HG03520 (cell line): ENCODE measurements at regions not wholly inside any gene's neighbourhood (a gene's known extent, or its start where the extent isn't known, plus 50 kb on each side); places are given as distances from the start of the nearest gene placed in this dataset.
"Not testable (repeated sequence)": the region's sequence is repeated elsewhere in the genome, so short reads cannot be mapped to it uniquely, and the experiment has no call there.

Experiments
- ATAC-seq: cut with Tn5 transposase; IDR thresholded peaks from one replicate; pipeline ENCODE4 v1.9.1; 2021; ENCODE audit warnings: mild to moderate bottlenecking, moderate library complexity; ENCODE audit not compliant: unreplicated experiment

DNA sequence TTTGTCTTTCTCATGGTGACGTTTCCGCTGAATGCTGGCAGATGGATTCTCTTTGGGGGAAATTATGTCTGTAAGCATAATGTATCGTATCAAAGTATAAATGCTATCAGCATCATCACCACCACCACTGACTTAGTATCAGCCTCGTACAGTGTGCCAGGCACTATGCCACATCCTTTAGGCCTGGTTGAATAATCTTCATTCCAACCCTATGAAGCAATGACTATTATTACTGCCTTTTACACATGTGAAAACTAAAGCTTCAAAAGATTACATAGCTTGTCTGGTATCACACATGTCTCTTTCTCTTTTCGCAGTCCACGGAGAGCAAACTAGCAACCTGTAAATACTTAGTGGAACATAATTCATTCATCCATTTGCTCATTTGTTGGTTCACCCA, 166.7 kb upstream of the PRICKLE2 start:
- no peak for ATAC-seq

DNA sequence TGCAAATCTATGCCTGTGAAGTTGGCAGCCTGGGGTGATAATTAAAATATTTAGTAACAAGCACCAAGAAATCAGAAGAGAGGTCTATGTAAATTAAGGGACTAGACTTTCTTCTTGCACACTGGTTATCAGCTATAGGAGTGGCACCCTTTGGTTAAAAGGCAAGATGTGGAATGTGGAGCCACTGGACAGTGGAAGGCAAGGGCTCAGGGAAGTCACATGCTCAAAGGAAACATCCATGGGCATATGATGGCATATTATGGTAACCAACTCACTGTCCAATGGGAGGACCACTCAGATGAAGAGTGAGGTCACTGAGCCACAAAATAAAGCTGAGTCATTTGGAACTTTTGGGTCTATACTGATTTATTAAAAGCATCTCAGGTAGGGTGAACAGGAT, 165.6 kb upstream of the PRICKLE2 start:
- no peak for ATAC-seq

DNA sequence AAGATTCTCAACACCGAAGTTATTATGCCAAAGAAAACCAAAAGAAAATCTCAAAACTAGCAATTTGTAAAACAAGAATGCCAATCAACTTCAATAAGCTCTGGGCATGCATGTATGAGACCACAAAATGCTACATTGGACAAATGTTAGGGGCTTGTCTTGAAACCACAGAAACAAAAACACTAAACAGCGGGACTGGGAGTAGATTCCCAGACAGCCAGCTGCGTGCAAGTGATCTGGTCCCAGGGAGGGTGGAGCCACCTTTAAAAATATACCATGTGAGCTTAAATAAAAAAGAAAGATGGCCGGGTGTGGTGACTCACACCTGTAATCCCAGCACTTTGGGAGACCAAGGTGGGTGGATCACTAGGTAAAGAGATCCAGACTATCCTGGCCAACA, 163.6 kb upstream of the PRICKLE2 start:
- no peak for ATAC-seq

DNA sequence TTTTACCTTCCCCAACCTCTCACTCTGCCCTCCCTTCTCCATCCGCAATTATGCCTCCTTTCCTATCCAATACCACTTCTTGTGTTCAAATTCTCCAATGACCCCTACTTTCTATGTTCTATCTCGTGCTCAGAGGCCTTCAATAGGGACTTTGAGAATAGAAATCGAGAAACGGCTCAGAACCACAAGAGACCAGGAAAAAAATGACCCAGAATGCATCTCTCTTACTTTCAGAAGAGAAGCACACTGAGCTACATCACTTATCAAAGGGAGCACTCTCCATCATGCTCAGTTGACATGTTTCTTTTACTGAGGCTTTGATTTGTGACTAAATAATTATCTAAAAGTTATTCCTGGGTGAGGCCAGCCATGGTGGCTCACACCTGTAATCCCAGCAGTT, 162.4 kb upstream of the PRICKLE2 start:
- no peak for ATAC-seq

DNA sequence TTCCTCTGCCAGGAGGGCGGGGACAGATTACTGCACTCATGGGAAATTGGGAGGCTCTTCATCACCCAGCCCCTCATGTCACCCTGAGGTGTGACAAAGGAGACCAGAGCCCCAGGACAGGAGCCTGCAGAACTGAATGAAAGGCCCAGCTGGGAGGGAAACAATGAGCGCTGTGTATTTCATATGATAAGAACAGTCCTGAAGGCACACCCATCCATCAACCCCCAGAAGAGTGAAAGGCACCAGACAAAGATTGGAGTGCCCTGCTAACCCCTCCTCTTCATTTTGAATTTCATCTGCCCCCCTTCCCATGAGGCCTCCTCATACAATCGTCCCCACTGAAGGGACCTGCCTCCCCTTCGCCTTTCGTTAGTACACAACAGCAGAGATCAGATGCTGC, 160.0 kb upstream of the PRICKLE2 start:
- ATAC-seq = no peak

DNA sequence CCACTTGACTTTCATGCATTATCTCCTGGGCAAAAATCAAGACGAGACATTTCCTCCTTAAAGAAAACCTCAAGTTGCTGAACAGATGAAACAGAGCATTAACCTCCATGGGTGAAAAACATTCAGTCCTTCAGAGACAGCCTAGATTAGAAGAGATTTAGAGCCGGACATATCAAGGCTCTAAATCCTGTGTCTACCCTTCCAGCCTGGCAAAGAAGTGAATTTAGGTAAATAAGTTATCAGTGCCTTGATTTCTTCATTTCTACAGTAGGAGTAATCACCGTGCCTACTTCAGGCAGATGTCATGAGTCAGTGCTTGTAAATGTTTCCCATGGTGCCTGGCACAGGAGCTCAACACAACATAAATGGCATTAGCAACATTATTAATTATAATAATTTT, 159.3 kb upstream of the PRICKLE2 start:
- ATAC-seq = no peak

DNA sequence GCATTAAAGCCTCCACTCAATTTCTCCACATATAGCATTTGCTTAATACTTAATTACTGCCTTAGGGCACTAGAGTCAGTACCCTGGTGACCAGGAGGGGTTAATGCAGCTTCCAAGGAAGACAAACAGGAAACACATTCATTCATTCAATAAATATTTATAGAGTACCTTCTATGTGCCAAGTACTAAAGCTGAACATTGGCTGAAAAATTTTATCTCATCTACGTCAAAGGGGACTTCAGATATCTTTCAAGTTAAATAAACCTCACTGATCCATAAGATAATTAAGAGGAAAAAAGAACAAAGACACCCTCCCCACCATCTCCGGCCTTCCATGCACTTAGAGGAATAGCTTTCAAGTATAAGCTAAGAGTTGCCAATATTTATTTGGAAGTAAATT, 156.9 kb upstream of the PRICKLE2 start:
- no peak for ATAC-seq

DNA sequence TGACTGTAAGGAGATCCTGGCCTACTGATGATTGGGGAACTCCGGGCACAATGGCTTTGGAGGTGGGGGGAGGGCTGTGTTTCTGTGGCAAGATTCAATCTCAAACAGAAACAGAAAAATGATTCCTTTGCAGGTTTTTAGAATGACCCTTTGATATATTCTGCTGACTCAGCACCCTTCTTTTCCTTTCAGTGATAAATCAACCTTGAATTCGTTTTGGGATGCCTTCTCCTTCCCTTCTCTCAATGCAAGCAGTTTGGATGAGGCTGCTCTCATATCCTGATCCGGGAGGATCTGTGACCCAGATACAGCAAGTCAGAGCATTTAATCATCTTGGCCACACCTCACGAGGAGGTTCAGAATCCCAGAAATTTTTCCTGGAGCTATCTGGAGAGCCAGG, 156.1 kb upstream of the PRICKLE2 start:
- no peak for ATAC-seq

DNA sequence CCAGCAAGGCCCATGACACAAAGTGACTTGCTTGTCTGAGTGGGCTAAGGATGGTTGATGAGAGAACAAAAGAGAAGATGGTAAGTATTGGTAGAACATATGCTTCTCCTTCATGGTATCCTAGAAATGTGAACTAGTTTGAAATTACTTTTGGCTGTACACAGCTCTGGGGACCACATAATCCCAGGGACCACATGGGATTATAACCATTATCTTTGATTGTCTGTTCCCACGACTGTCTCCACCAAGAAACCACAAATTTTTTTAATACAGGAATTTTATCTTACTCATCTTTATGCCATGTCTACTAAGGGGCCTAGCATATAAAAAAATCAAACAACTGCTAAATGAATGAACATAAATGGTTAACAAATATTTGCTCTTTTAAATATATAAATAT, 155.3 kb upstream of the PRICKLE2 start:
- ATAC-seq = no peak

DNA sequence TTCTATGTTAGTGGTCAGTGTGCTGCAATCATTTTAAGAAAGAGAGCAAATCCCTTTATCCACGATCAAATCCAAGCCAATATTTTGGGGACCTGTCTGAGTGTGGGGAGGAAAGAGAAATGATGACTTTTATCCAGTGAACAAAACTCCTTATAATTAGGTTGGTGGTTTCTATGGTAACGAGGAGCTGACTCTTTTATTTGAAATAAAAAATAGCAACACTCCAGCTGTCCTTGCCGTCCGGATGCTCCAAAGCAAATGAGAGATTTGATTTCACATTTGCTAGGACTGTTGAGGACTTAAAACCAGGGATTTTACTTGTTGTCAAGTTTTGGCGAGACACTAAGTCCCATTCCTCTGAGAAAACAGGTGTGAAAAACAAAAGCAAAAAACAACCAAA, 154.0 kb upstream of the PRICKLE2 start:
- no peak for ATAC-seq

DNA sequence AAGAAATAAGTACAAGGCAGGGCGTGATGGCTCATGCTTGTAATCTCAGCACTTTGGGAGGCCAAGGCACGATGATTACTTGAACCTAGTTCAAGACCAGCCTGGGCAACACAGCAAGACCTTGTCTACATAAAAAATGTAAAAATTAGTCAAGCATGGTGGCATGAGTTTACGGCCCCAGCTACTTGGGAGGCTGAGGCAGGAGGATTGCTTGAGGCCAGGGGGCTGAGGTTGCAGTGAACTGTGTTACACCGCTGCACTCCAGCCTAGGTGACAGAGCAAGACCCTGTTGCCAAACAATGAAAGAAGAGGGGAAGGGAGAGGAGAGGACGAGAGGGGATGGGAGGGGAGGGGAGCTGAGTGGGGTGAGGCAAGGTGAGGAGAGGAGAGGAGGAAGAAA, 152.7 kb upstream of the PRICKLE2 start:
- no peak for ATAC-seq

DNA sequence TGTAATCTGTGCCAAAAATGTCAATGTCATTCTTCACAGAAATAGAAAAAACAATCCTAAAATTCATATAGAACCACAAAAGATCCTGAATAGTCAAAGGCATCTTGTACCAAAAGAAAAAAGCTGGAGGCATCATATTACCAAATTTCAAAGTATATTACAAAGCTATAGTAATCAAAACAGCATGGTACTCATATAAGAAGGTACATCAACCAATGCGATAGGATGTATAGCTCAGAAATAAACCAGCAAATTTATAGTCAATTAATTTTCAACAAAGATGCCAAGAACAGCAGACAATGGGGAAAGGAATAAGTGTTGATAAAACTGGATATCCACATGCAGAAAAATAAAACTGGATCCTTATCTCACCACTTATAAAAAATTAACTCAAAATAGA, 150.5 kb upstream of the PRICKLE2 start:
- no peak for ATAC-seq

DNA sequence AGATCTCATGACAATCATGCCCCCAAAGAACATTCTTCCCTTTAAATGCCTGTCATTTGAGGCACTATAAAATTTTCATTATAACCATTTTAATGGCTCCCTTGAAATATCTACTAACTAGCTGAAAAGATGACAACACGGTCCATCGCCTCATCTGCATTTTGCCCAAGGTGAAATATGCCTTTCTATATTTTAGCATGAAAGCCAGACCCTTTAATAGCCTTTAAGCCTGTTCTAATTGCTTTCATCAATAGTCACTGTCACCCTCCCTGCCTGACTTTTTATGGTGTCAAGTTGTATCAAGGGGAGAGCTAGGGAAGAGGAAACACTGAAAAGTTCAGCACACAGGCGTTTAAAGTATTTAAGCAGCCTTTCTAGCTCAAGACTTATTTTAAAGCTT, 144.1 kb upstream of the PRICKLE2 start:
- ATAC-seq = no peak

DNA sequence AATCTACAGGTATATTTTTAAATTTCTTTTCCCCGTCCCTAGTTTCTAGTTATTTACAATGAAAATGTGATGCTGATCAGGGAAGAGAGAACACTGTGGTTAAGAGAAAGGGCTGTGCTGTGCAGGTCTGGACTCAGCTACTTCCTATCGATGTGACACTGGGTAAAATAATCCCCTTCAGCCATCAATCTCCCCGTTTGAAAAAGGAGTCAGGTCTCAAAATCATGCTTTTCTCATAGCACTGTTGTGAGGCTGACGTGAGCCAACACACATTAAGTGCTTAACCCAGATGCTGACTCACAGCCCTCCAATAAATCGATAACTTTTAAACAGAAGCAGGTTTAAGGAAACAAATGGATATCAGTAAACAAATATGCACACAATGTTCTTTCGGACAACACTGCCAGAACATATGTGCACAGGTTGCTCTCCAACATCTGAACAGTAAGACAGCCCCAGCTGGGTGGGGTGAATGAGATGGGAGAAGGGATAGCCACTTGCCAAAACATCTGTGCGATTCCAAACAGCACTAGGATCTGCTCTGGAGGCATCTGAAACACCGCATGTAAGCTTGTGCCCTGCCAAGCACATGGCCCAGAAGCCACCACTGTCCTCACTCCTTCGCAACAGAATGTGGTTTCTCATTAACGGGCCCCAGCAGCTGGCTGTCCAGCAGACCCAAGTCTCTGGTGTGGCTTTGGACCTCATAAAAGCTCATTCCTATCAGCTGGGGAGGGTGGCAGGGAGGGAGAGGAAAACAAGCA, 143.2 kb upstream of the PRICKLE2 start:
- no peak for ATAC-seq

DNA sequence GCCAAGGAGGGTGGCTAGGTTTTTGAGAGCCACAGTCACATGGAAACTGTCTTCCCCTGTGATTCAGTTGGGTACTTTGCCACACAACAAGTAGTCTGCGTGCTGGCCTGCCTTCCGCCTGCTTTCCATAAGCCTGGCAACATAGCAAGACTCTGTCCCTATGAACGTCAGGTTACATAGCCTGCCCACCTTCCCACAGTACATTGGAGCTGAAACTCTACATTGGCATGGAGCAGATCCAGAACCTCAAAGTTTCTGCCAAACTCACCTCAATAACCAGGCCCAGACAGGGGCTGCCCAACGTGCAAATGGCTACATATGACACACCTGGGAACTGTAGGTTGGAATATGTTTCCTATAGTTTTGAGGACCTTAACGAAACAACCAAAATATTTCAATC, 140.6 kb upstream of the PRICKLE2 start:
- ATAC-seq = no peak

DNA sequence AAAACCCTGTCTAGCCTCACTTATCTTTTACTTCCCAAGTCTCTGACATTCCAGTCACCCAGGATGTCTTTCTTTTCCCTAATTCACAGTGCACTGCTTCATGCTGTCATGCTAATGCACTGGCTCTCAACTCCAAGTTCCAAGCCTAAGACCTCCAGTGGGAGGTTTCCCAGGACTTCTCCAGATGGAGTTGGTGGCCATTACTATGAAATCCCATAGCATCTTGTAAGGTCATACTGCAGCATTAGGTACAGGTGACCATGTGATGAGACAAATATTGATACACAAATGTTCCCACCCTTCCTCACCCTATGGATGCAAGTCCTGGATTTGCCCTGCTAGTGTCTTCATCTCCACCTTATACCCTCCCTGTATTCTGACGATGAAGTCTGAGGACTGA, 138.6 kb upstream of the PRICKLE2 start:
- ATAC-seq = no peak

DNA sequence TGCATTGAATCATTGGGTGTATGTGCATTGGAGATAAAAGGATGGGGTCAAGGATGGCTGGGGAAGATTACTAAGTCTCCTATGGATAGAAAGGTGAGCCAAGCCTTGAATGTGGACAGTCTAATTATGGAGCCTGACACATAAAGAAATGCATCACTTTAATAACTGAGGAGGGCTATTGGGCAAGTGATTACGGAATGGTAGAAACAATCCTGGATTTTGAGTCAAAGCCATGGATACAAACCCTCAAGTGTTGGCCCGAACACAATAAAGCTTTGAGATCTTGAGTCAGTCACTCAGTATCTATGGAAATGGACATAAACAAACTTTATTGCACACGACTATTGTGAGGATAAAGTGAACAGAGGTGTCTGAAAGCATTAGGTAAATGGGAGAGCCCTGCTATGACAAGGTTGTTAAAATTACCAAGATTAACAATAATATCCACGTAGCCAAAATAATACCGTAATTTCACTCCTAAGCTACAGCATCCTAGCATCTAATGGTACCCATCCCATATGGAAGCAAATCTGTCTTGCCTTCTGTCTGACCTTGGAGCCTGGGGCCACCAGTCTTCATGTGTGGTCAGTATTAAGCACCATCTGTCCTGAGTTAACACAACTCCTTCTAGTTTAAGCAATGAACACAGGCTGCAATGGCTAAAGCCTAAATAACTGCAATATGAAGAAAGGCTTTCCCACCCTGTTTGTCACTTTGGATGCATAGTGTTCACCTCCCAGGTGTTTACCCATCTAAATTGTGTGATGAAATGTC, 136.9 kb upstream of the PRICKLE2 start:
- no peak for ATAC-seq

DNA sequence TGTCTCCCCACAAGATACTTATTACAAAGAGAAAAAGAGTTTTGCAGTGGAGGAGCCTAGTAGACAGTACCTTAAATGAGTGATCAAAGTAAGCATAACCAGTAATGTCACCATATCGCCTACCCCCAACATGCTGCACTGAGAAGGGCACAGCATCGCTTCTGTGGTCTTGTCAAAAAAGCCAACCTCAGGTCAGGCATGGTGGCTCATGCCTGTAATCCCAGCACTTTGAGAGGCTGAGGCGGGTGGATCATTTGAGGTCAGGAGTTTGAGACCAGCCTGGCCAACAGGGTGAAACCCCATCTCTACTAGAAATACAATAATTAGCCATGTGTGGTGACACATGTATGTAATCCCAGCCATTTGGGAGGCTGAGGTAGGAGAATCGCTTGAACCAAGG, 135.8 kb upstream of the PRICKLE2 start:
- not testable (repeated sequence) for ATAC-seq

DNA sequence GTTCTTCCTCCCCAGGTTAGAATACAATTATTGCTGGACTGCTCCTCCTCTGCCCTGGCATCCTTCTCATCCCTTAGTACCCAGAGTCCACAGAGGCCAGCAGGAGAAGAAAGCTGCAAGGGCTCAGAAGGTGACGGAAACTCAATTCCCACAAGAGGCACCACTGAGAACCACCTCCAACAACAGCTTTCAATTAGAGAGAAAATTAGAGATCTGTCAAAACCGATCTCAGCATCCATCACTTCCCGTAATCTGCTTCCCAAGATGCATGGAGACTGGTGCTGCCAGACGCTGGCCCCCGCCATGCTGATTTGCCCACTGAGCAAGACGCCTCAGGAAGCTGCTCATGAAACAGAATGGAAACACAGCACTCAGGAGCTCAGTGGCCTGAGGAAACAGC, 135.0 kb upstream of the PRICKLE2 start:
- no peak for ATAC-seq

DNA sequence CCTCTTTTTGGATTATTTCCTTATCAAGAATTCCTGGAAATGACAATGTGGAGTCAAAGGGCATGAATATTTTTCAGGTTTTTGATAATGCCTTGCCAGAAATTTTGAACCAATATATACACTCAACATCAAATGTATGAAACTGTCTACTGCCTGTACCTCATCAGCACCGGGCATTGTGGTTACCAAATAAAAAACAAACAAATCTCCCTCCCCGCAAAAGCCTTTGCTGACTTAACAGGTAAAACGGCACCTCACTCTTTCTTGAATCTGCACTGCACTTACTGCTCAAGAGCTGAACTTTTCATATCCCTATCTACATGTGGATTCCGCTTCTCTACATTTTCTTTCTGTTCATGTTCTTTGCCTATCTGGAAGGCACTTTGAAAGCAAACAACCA, 134.5 kb upstream of the PRICKLE2 start:
- ATAC-seq = no peak

DNA sequence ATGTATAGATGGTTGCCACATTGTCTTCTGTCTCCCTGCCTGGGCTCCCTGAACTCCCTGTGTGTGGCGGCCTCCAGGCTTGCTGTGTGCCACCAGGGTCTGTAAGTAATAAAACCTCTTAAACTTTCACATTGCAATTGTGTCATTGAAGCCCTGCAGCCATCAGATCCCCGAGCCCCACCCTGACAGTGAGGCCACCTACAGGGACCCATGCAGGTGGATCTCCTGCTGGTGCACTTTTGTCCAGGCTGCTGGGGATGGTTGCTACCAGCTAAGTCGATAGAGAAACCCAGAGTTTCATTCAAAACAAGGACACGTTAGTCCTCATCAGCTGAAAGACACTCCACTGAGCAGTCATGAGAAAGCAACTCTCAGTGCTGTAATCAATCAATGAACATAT, 133.6 kb upstream of the PRICKLE2 start:
- no peak for ATAC-seq

DNA sequence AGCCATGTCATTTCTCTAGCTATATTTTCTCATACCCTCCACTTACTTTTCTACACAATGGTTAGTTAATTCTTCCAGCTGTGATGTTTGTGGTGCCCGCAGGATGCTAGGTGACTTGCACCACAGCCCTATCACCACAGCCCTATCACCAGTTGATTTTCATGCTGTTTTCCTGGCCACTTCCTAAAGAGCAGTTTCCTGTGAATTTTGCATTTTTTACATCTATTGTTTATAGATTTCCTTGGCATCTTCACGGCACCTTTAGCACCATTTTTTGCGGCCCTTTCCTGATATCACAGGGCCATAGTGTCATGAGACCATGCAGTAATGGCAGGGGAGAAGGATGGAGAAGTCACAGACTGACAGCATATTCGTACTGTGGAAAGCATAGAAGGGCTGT, 132.9 kb upstream of the PRICKLE2 start:
- ATAC-seq = no peak

DNA sequence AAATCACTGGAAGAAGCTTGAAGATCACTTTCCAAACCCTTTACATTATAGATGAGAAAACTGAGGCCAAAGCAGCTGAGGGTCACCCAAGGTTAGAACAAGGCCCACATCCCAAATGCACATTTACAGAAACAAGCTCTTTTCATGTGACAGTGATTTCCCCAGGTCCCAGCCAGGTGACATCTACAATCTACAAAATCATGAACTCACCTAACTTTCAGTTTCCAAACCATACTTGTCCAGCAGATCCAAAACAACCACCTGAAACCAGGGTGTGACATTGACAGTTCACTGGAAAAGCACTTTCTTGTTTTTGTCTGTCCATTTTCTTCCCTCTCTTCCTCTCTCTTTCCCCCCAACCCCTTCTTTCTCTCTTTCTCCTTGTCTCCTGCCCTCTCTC, 132.2 kb upstream of the PRICKLE2 start:
- no peak for ATAC-seq
